Panc1 (cell line): ENCODE measurements at regions not wholly inside any gene's neighbourhood (a gene's known extent, or its start where the extent isn't known, plus 50 kb on each side); places are given as distances from the start of the nearest gene placed in this dataset.

Experiments used
- ATAC-seq: fragments of 200-7000 bp; cut with Tn5 transposase; 2 replicates; pipeline ENCODE4 v1.9.1; 2020; ENCODE audit warnings: mild to moderate bottlenecking, moderate library complexity
- BruUV-seq: library from RNA; stranded (reverse); fragments of 400-500 nt; replicated peaks from 2 replicates; lab custom pipeline; 2021; lab: Mats Ljungman, UMichigan
- CTCF ChIA-PET: fragments of 300-600 bp; sonication (Branson Sonifier 250); formaldehyde crosslinking; loops from one replicate; lab custom pipeline; 2022; ENCODE audit warnings: antibody characterized with exemption; lab: Charles Lee
- POLR2A ChIA-PET: fragments of 300-600 bp; sonication (Branson Sonifier 250); formaldehyde crosslinking; loops from one replicate; lab custom pipeline; 2022; ENCODE audit warnings: antibody characterized with exemption; lab: Charles Lee
- DNase-seq: peaks from one replicate; pipeline ENCODE4 v3.0.0-alpha.2; 2010; ENCODE audit warnings: low read depth, low spot score
- H3K27ac ChIP-seq: 2 replicates; pipeline ENCODE4 v1.5.1; 2011; ENCODE audit warnings: mild to moderate bottlenecking, low read length, inconsistent platforms
- H3K27me3 ChIP-seq: fragments of 200-500 bp; sonication (Bioruptor generic); 2 replicates; pipeline ENCODE4 v1.6.0; 2014; ENCODE audit warnings: low read length, inconsistent platforms; ENCODE audit not compliant: control insufficient read depth, insufficient read depth
- H3K36me3 ChIP-seq: fragments of 200-500 bp; sonication (Bioruptor generic); 2 replicates; pipeline ENCODE4 v1.5.1; 2014; ENCODE audit warnings: inconsistent platforms, mild to moderate bottlenecking, low read length, moderate library complexity; ENCODE audit not compliant: control insufficient read depth, insufficient read depth
- H3K4me1 ChIP-seq: 2 replicates; pipeline ENCODE4 v1.5.1; 2011; ENCODE audit warnings: inconsistent platforms, mild to moderate bottlenecking, low read length, moderate library complexity; ENCODE audit not compliant: control insufficient read depth, insufficient read depth
- H3K4me3 ChIP-seq, 2 experiments: 2 replicates each; pipeline ENCODE4 v1.5.1; 2011 to 2012; ENCODE audit warnings: low read depth in 2 of 2, low read length in 2 of 2, mild to moderate bottlenecking in 2 of 2, inconsistent platforms in 1 of 2, moderate library complexity in 1 of 2
- H3K9me3 ChIP-seq: fragments of 200-500 bp; sonication (Bioruptor generic); 2 replicates; pipeline ENCODE4 v1.5.1; 2014; ENCODE audit warnings: low read depth, mild to moderate bottlenecking, inconsistent platforms, low read length, moderate library complexity; ENCODE audit not compliant: control insufficient read depth, insufficient read depth
- CTCF ChIP-seq: fragments of 450-650 bp; IDR thresholded peaks from 2 replicates; pipeline ENCODE4 v1.5.1; 2017; ENCODE audit warnings: mild to moderate bottlenecking
- POLR2AphosphoS5 ChIP-seq: IDR thresholded peaks from 2 replicates; pipeline ENCODE4 v1.6.1; 2012; ENCODE audit warnings: mild to moderate bottlenecking, low read depth, low read length, moderate library complexity
- REST ChIP-seq, 2 experiments: IDR thresholded peaks; 2 replicates each; pipeline ENCODE4 v1.6.1; 2011 to 2012; ENCODE audit warnings: low read depth in 2 of 2, control low read depth in 1 of 2, low read length in 1 of 2, mild to moderate bottlenecking in 1 of 2, moderate library complexity in 1 of 2; ENCODE audit not compliant: insufficient read depth in 1 of 2
- SIN3A ChIP-seq: IDR thresholded peaks from 2 replicates; pipeline ENCODE4 v1.6.1; 2012; ENCODE audit warnings: low read depth, mild to moderate bottlenecking, low read length, moderate library complexity, borderline replicate concordance; ENCODE audit not compliant: insufficient read depth
- TCF7L2 ChIP-seq: IDR thresholded peaks from 2 replicates; pipeline ENCODE4 v1.6.1; 2011; ENCODE audit warnings: mild to moderate bottlenecking, low read depth, low read length, inconsistent platforms
- in situ Hi-C: cut with HindIII; loops from 2 replicates; pipeline ENCODE4 v1.10.0; 2016; ENCODE audit warnings: low sequenced_read_pairs, low pct_unique_long_range_greater_than_20kb
- intact Hi-C: fragments of 100-400 bp; cut with micrococcal nuclease; formaldehyde crosslinking; loops from one replicate; pipeline ENCODE4 v1.10.0; 2022; ENCODE audit not compliant: unreplicated experiment

GRCh38 chr6:27592481-27593199 is 119.7 kb upstream of the ZNF184 start:
- intact Hi-C loops (loop anchor here (2.0 to 5.0 kb wide), 3 partner anchors 45 to 95 kb away; no protein-coding TSS in a partner anchor), in situ Hi-C loops (no loop called here)
- TF ChIP-seq CTCF (no peak), POLR2AphosphoS5 (peak; percentile 49; the same call in 1 of the 2 replicates), REST (IDR thresholded peaks at IDR 0.05; ENCODE audit: insufficient read depth in 1 of 2, low read depth in 2 of 2, low read length in 1 of 2) (peak; percentile 67 to 74; a peak in 3 of 4 replicates), TCF7L2 (peak; percentile 58), SIN3A (peak; percentile 60; the same call in 1 of the 2 replicates)
- H3K27me3 ChIP-seq, result peaks cover 2% of the 10 kb centered on the region; the same call in 1 of the 2 replicates
- no peaks in the 10 kb centered on the region for H3K36me3 ChIP-seq
- peak overlapping the region; percentile 73 to 74 for H3K4me3 ChIP-seq
- ATAC-seq (peak; percentile 97), DNase-seq (peak; percentile 98)
- no peaks in the 10 kb centered on the region for H3K9me3 ChIP-seq
- no peaks in the 10 kb centered on the region for H3K4me1 ChIP-seq
- POLR2A ChIA-PET, result interaction anchor here (0.7 to 1.1 kb wide), 2 partner anchors 116 to 214 kb away, joined by 3 read pairs; no protein-coding TSS in a partner anchor
- peak overlapping the region; percentile 66 for H3K27ac ChIP-seq
- CTCF ChIA-PET, result interaction anchor here (1.1 kb wide), 1 partner anchor 160 kb away, joined by 4 read pairs; no protein-coding TSS in a partner anchor
- BruUV-seq, result no TSS peak

- in situ Hi-C loops, result no loop called here
- BruUV-seq, result no TSS peak
Observed at GRCh38 chr6:27591699-27592480, 119.0 kb upstream of the ZNF184 start.

More at GRCh38 chr6:27591699-27592480, 119.0 kb upstream of the ZNF184 start:
- intact Hi-C loops, result loop anchor here (2.0 to 5.0 kb wide), 3 partner anchors 45 to 95 kb away; no protein-coding TSS in a partner anchor
- POLR2A ChIA-PET, result interaction anchor here (0.6 to 1.1 kb wide), 5 partner anchors 43 to 291 kb away, joined by 3 to 5 read pairs (median 3); a partner anchor contains a TSS
- Histone ChIP-seq H3K36me3 (no peaks in the 10 kb centered on the region), H3K4me3 (peak overlapping the region; percentile 67 to 74), H3K9me3 (no peaks in the 10 kb centered on the region), H3K27me3 (no peaks in the 10 kb centered on the region), H3K27ac (peak overlapping the region; percentile 66), H3K4me1 (no peaks in the 10 kb centered on the region)
- CTCF ChIA-PET, result interaction anchor here (1.1 kb wide), 1 partner anchor 161 kb away, joined by 4 read pairs; no protein-coding TSS in a partner anchor
- ATAC-seq (peak; percentile 66), DNase-seq (peak; percentile 89)
- TF ChIP-seq TCF7L2, result no peak
- no peak for TF ChIP-seq CTCF
- TF ChIP-seq REST (IDR thresholded peaks at IDR 0.05; ENCODE audit: insufficient read depth in 1 of 2, low read depth in 2 of 2, low read length in 1 of 2), result no peak
- TF ChIP-seq POLR2AphosphoS5, result no peak; the same call in 1 of the 2 replicates
- TF ChIP-seq SIN3A, result no peak
